K562 (cell line): ENCODE measurements at regions not wholly inside any gene's neighbourhood (a gene's known extent, or its start where the extent isn't known, plus 50 kb on each side); places are given as distances from the start of the nearest gene placed in this dataset.

Source experiments
- ATAC-seq: fragments of 200-7000 bp; cut with Tn5 transposase; 3 replicates; pipeline ENCODE4 v1.9.1; 2020; ENCODE audit warnings: moderate library complexity
- BruUV-seq: library from RNA; stranded (reverse); fragments of 400-500 nt; replicated peaks from 2 replicates; lab custom pipeline; 2021; lab: Mats Ljungman, UMichigan
- CTCF ChIA-PET: fragments of 300-600 bp; formaldehyde crosslinking; extraction: SDS; loops from one replicate; lab custom pipeline; 2021; ENCODE audit warnings: low intra/inter-chr PET ratio; lab: Yijun Ruan, JAX
- POLR2A ChIA-PET: fragments of 300-600, 350-650 bp; sonication (Branson Sonifier 250); formaldehyde crosslinking; extraction: SDS; loops from one replicate; lab custom pipeline; 2021; ENCODE audit warnings: antibody characterized with exemption, inconsistent platforms; lab: Yijun Ruan, JAX
- DNase-seq, 4 experiments: peaks; one replicate each; pipeline versions ENCODE4 v3.0.0 to v3.0.0-alpha.2; 2011 to 2018; ENCODE audit warnings: low spot score in 3 of 4, mixed read lengths in 3 of 4; ENCODE audit errors: extremely low read depth in 1 of 4
- FAIRE-seq: peaks from 2 replicates; lab custom pipeline; 2011; peaks lifted over from hg19 to GRCh38; lab: Jason Lieb, UNC
- H2AFZ ChIP-seq: 2 replicates; pipeline ENCODE4 v1.6.0; 2011; ENCODE audit warnings: low read depth, low read length, control low read depth, inconsistent platforms
- H3K27ac ChIP-seq: fragments of 200-600 bp; 3 replicates; pipeline ENCODE4 v1.8.0; 2011; ENCODE audit warnings: low read depth, mild to moderate bottlenecking, control low read depth, inconsistent platforms, low read length, moderate library complexity, mixed read lengths; ENCODE audit errors: extremely low read depth
- H3K27me3 ChIP-seq, 2 experiments: fragments of 300-600 bp in 1 of 2; 2 replicates in 1 of 2; 3 replicates in 1 of 2; pipeline versions ENCODE4 v1.6.0 to v1.8.0; 2011; ENCODE audit warnings: inconsistent platforms in 2 of 2, low read length in 2 of 2, mild to moderate bottlenecking in 1 of 2, mixed read lengths in 1 of 2, moderate library complexity in 1 of 2; ENCODE audit not compliant: control insufficient read depth in 2 of 2, insufficient read depth in 2 of 2
- H3K36me3 ChIP-seq: fragments of 300-600 bp; 3 replicates; pipeline ENCODE4 v1.8.0; 2011; ENCODE audit warnings: mild to moderate bottlenecking, low read length, inconsistent platforms; ENCODE audit not compliant: control insufficient read depth, insufficient read depth
- H3K4me1 ChIP-seq, 2 experiments: fragments of 200-600 bp in 1 of 2; replicated peaks in 1 of 2; 2 replicates in 1 of 2; 3 replicates in 1 of 2; pipeline versions ENCODE4 v1.5.1 to v1.8.0; 2011; ENCODE audit warnings: inconsistent platforms in 2 of 2, low read length in 2 of 2, mild to moderate bottlenecking in 1 of 2, mixed read lengths in 1 of 2, moderate library complexity in 1 of 2; ENCODE audit not compliant: control insufficient read depth in 2 of 2, insufficient read depth in 2 of 2
- H3K4me2 ChIP-seq: 2 replicates; pipeline ENCODE4 v1.6.1; 2011; ENCODE audit warnings: low read length, control low read depth, inconsistent platforms, mixed read lengths; ENCODE audit not compliant: insufficient read depth
- H3K4me3 ChIP-seq: fragments of 200-600 bp; sonication (generic), shearing (Covaris generic); 2 replicates; pipeline ENCODE4 v1.5.1; 2016; ENCODE audit warnings: control low read depth, inconsistent platforms
- H3K79me2 ChIP-seq: fragments of 200-600 bp; 3 replicates; pipeline ENCODE4 v1.8.0; 2011; ENCODE audit warnings: low read length, inconsistent platforms; ENCODE audit not compliant: control insufficient read depth, insufficient read depth
- H3K9ac ChIP-seq, 2 experiments: 2 replicates each; pipeline versions ENCODE4 v1.6.0 to v1.6.1; 2011; ENCODE audit warnings: low read depth in 2 of 2, low read length in 2 of 2, control low read depth in 1 of 2, inconsistent platforms in 1 of 2, mild to moderate bottlenecking in 1 of 2, mixed read lengths in 1 of 2; ENCODE audit not compliant: insufficient read depth in 1 of 2
- H3K9me1 ChIP-seq: one replicate; pipeline ENCODE4 v1.6.0; 2011; ENCODE audit warnings: inconsistent platforms, mild to moderate bottlenecking, low read length, moderate library complexity; ENCODE audit not compliant: control insufficient read depth, insufficient read depth
- H3K9me3 ChIP-seq: replicated peaks from 2 replicates; pipeline ENCODE4 v1.5.1; 2011; ENCODE audit warnings: low read depth, low read length, inconsistent platforms; ENCODE audit not compliant: control insufficient read depth, insufficient read depth
- H4K20me1 ChIP-seq: replicated peaks from 2 replicates; pipeline ENCODE4 v1.6.1; 2011; ENCODE audit warnings: low read length, inconsistent platforms, mixed read lengths; ENCODE audit not compliant: control insufficient read depth, insufficient read depth
- ATF4 ChIP-seq: fragments of 450-650 bp; formaldehyde crosslinking; IDR thresholded peaks from 2 replicates; pipeline ENCODE4 v1.4.0; 2022; ENCODE audit warnings: mild to moderate bottlenecking, moderate library complexity
- CBFB ChIP-seq: sonication (generic); formaldehyde crosslinking; IDR thresholded peaks from 2 replicates; pipeline ENCODE4 v1.4.0; 2020; ENCODE audit warnings: mild to moderate bottlenecking, missing genetic modification reagents
- DACH1 ChIP-seq: fragments of 450-650 bp; IDR thresholded peaks from 2 replicates; pipeline ENCODE4 v1.6.1; 2018; ENCODE audit not compliant: partially characterized antibody
- FOS ChIP-seq: IDR thresholded peaks from 3 replicates; pipeline ENCODE4 v1.6.1; 2011; ENCODE audit not compliant: insufficient read length; ENCODE audit errors: extremely low read depth
- KAT7 ChIP-seq: sonication (generic); formaldehyde crosslinking; IDR thresholded peaks from 2 replicates; pipeline ENCODE4 v1.8.0; 2022; ENCODE audit warnings: missing genetic modification reagents, mild to moderate bottlenecking, borderline replicate concordance
- PHTF2 ChIP-seq: fragments of 250-450 bp; sonication (Bioruptor Pico); IDR thresholded peaks from 2 replicates; pipeline ENCODE4 v1.5.0; 2021; ENCODE audit warnings: mild to moderate bottlenecking
- POLR2B ChIP-seq: fragments of 450-650 bp; IDR thresholded peaks from 2 replicates; pipeline ENCODE4 v1.6.1; 2018; ENCODE audit warnings: low read depth; ENCODE audit not compliant: partially characterized antibody
- RFX5 ChIP-seq: IDR thresholded peaks from 2 replicates; pipeline ENCODE4 v1.6.1; 2011; ENCODE audit warnings: low read depth, mild to moderate bottlenecking, improper control_type of control experiment, low read length
- ZC3H11A ChIP-seq: IDR thresholded peaks from 2 replicates; pipeline ENCODE4 v1.6.1; 2012; ENCODE audit warnings: low read depth, low read length, improper control_type of control experiment
- ZNF143 ChIP-seq: sonication (generic); formaldehyde crosslinking; IDR thresholded peaks from 2 replicates; pipeline ENCODE4 v1.9.0; 2022; ENCODE audit warnings: mild to moderate bottlenecking, missing genetic modification reagents
- ZNF146 ChIP-seq: IDR thresholded peaks from one replicate; pipeline ENCODE4 v1.6.1; 2018; ENCODE audit warnings: missing compliant biosample characterization; ENCODE audit not compliant: unreplicated experiment
- ZNF274 ChIP-seq: IDR thresholded peaks from 2 replicates; pipeline ENCODE4 v1.6.1; 2011; ENCODE audit warnings: low read depth, mild to moderate bottlenecking, low read length, moderate library complexity, borderline replicate concordance
- WGBS: fragments of 100-300 bp; shearing (Covaris generic); methylation state at CpG from one replicate; pipeline ENCODE4 v1.1.6; 2016; ENCODE audit warnings: low coverage, mixed read lengths; ENCODE audit not compliant: insufficient coverage; ENCODE audit errors: missing lambda C conversion rate; 5-methylcytosine and 5-hydroxymethylcytosine counted together
- in situ Hi-C: fragments of 300-500 bp; cut with MboI; formaldehyde crosslinking; loops from 4 replicates; pipeline ENCODE4 v1.15.0; 2018; ENCODE audit warnings: inconsistent platforms, mixed read lengths
- intact Hi-C: fragments of 100-400 bp; cut with micrococcal nuclease; formaldehyde crosslinking; loops from 2 replicates; pipeline ENCODE4 v1.14.2; 2022

GRCh38 chr18:39845631-39846030 lies 2109.4 kb upstream of the PIK3C3 start:
- intact Hi-C loops (no loop called here), in situ Hi-C loops (no loop called here)
- Histone ChIP-seq H3K27ac (no peak overlapping the region), H3K9ac (no peak overlapping the region), H3K4me2 (no peak overlapping the region), H3K27me3 (no peaks in the 10 kb centered on the region), H2AFZ (no peak overlapping the region), H3K9me3 (no peaks in the 10 kb centered on the region), H3K36me3 (no peaks in the 10 kb centered on the region), H3K4me1 (no peaks in the 10 kb centered on the region), H4K20me1 (no peaks in the 10 kb centered on the region), H3K79me2 (no peaks in the 10 kb centered on the region), H3K4me3 (no peak overlapping the region), H3K9me1 (no peaks in the 10 kb centered on the region)
- WGBS: 0% methylated on average over 1 of the region's 1 CpG
- no TSS peak for BruUV-seq
- ChIA-PET CTCF (no interaction called here), POLR2A (no interaction called here)
- FAIRE-seq (no peak), DNase-seq (no peak), ATAC-seq (no peak)
- no peak for TF ChIP-seq PHTF2 (CRISPR knock-in tag)
- no peak for TF ChIP-seq RFX5
- no peak for TF ChIP-seq CBFB
- no peak for TF ChIP-seq ATF4 (CRISPR knock-in tag)
- TF ChIP-seq ZNF274: no peak

GRCh38 chr18:39845106-39845505 lies 2109.9 kb upstream of the PIK3C3 start:
- ChIA-PET CTCF (no interaction called here), POLR2A (interaction anchor here (0.6 kb wide), 1 partner anchor 47 kb away, joined by 3 read pairs; no protein-coding TSS in a partner anchor)
- H3K4me1 ChIP-seq: no peaks in the 10 kb centered on the region
- intact Hi-C loops: no loop called here
- H3K4me2 ChIP-seq: no peak overlapping the region
- H3K27ac ChIP-seq: no peak overlapping the region
- no peak overlapping the region for H2AFZ ChIP-seq
- DNase-seq (no peak), ATAC-seq (no peak), FAIRE-seq (no peak)
- WGBS: 2% methylated on average over 2 of the region's 2 CpGs
- H3K27me3 ChIP-seq: no peaks in the 10 kb centered on the region
- no peaks in the 10 kb centered on the region for H3K36me3 ChIP-seq
- no peak overlapping the region for H3K4me3 ChIP-seq
- H3K9me1 ChIP-seq: no peaks in the 10 kb centered on the region
- no peaks in the 10 kb centered on the region for H4K20me1 ChIP-seq
- no peaks in the 10 kb centered on the region for H3K79me2 ChIP-seq
- no TSS peak for BruUV-seq
- in situ Hi-C loops: no loop called here
- H3K9me3 ChIP-seq: no peaks in the 10 kb centered on the region
- H3K9ac ChIP-seq: no peak overlapping the region
- TF ChIP-seq FOS: no peak
- no peak for TF ChIP-seq ZNF143
- no peak for TF ChIP-seq ZC3H11A
- TF ChIP-seq DACH1: no peak
- TF ChIP-seq KAT7 (CRISPR knock-in tag): no peak
- TF ChIP-seq ZNF146 (CRISPR knock-in tag): no peak
- no peak for TF ChIP-seq POLR2B
